Kidney glomerular epithelial cell (primary cell): ENCODE measurements at regions not wholly inside any gene's neighbourhood (a gene's known extent, or its start where the extent isn't known, plus 50 kb on each side); places are given as distances from the start of the nearest gene placed in this dataset.
"Not testable (repeated sequence)": the region's sequence is repeated elsewhere in the genome, so short reads cannot be mapped to it uniquely, and the experiment has no call there.

Source experiments
- DNase-seq: peaks from one replicate; lab custom pipeline; 2025; lab: John Stamatoyannopoulos, UW

DNA sequence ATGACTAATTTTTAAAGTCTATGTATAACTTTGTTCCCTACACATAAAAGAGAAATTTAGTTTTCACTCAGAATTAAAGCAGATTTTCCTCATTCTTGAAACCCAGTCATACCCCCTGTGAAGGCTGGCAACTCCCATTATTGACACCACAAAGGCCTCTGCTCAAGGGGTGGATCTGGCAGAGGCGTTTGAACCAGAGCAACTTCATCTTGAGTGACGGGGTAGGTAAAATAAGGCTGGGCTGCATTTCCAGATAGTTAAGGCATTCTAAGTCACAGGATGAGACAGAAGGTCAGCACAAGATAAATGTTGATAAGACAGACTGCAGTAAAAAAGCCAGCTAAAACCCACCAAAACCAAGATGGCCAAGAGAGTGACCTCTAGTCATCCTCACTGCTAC lies 177.2 kb upstream of the OR13F1 start:
- DNase-seq: no peak

DNA sequence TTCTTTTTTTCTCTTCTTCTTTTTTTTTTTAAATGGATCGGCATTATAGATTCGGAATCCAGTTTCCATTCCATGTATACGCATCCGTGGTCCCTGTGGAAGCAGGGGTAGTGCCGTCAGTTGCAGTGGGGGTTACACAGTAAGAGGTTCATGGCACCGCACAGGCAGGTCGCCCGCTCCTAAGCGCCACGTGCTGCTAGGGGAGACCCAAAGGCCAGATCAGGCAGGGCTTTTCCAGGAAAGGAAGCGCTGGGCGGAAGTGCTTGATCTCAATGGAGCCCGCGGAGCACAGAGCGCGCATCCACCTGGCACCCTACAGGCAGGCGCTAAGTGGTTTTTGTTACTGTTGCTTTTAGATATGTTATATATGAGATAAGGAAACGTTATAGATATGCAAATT lies 174.8 kb upstream of the OR13F1 start:
- no peak for DNase-seq

- DNase-seq: no peak
Measured at GRCh38 chr9:104330841-104331240, 173.2 kb upstream of the OR13F1 start.

DNA sequence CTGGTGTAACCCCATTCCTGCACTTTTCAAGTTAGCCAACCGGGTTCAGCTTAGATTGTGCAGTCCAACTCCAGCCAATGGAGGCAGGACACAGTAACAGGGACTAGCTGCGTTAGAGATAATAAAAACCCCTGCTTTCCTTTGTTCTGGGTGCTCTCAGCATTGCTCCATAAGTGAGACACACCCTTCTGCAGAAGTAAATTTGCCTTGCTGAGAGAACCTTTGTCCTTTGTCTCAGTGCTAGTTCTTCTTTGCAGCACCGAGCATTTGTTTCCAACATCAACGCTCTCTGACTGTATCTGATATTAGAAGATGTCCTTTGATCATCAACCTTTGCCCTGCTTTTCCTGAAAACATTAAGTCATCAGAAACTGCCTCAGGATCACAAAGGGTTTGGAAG lies 169.5 kb upstream of the OR13F1 start:
- DNase-seq: no peak

GRCh38 chr9:104339692-104340091 lies 164.4 kb upstream of the OR13F1 start:
- DNase-seq: no peak

DNA sequence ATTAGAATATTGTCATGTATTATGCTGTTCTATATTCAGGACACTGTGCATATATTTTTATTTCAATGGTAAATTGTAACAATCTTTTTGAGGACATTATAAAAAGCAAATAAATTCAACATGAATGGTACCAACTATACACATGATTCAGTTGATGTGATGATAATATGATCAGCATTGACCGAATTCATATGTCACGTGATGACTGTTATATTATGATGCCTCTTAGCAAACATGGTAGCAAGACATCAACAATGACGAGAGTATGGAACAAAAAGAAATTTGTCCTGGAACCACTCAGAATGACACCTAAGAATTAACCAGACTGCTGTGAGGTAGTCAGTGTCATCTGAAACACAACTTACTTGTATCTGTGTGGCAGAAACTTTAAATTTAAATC lies 161.5 kb upstream of the OR13F1 start:
- no peak for DNase-seq

DNA sequence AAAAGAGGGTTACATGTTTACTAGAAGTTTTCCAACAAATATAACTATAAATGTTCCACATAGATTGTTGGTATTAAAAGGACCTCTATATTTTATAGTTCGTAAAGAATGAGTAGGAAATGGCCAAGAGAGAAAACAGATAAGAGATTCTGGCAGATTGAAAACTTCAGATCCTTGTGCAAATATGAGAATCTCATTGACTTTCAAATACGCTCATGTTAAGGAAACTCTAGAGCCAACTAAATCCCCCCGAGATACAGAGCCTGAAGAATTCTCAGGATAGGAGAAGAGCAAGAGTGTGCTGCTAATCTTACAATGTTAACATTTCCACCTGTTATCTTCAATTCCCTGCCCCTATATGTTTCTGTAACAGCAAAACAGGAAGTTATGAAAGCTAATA lies 159.0 kb upstream of the OR13F1 start:
- DNase-seq: no peak

DNA sequence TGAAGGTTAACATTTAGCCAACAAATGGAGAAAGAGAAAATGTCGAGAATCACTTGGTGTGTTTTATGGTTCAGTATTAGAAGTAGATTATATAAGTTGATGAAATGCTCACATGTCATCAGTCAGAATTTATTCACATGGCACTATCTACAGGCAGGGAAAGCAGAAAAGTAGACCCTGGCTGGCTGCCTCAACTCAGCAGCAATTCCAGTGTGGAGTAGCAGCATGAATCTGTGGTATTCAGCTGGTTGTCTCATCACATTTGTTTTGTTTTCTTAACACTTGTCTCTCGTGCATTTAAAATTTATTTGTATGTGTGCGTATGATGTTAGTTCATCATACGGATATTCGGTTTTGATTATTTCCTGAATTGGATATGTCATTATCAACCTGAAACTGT lies 153.5 kb upstream of the OR13F1 start:
- DNase-seq: no peak

- no peak for DNase-seq
Measured at GRCh38 chr9:104351726-104352125, 152.3 kb upstream of the OR13F1 start.

DNA sequence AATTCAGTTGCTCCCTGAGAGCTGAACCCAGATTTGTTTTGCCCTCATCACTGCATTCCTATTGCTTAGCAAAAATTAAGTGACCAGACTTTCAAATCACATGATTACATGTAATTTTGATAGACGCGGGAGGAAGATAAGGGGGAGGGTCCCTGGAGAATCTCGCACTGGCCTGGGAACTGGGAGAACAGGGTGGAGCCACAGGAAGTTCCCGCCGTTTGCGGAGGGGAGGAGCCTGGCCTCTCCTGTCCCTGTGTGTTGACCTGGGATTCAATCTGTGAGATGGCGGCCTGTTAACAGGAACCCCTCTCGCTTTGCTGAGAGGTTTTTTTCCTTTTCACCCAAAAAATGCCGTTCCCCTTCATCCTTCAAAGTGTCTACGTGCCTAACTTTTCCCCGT lies 142.9 kb upstream of the OR13F1 start:
- DNase-seq: no peak

- DNase-seq: no peak
Measured at GRCh38 chr9:104362912-104363472, 141.1 kb upstream of the OR13F1 start.

GRCh38 chr9:104367507-104367906 lies 136.6 kb upstream of the OR13F1 start:
- DNase-seq: no peak

DNA sequence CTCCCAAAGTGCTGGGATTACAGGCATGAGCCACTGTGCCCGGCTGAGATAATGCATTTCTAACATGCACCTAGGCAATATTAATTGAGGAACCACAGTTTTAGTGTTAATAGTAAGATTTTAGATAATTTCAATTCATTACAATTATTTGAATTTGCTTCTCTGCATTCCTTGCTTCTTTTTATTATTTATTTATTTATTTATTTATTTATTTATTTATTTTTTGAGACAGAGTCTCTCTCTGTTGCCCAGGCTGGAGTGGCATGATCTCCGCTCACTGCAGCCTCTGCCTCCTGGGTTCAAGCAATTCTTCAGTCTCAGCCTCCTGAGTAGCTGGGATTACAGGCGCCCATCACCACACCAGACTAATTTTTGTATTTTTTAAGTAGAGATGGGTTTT lies 135.7 kb upstream of the OR13F1 start:
- DNase-seq: not testable (repeated sequence)

- no peak for DNase-seq
Measured at GRCh38 chr9:104374711-104375110, 129.4 kb upstream of the OR13F1 start.

- no peak for DNase-seq
Measured at GRCh38 chr9:104386013-104386412, 118.0 kb upstream of the OR13F1 start.

GRCh38 chr9:104386425-104387069 lies 117.5 kb upstream of the OR13F1 start:
- DNase-seq: peak; percentile 54

DNA sequence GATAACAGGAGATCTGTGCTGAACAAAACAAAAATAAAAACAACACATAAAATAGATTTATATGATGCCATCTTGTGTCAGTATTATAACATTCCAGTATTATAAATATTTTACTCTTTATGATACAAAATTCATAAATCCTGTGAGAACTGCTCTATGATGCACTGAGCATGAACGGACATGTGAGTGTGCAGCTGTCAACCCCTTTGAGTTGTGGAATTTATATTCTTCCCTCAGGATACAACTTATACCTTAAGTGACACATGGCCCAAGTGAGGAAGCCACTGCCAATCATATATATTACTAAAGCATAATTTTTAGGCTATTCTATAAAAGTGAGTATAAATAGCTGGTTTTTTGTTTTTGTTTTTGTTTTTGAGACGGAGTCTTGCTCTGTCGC lies 116.0 kb upstream of the OR13F1 start:
- no peak for DNase-seq

DNA sequence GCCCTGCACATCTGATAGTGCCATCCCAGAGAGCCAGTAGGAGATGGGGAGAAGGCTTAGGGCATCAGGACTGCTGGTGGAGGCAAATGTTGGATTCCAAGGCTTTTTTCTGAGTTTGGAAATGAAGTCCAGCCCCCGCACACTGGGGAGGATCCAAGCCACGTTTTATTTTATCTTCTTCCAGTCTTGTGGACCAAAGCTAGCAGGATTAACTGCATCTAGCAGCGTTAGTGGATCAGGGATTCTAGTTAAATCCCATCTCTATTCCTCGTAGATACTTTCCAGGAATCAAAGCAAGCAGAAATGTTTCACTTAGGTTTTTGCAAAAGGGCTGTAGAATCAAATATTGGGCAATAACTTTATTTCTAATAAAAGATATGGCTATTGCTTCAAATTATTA lies 114.7 kb upstream of the OR13F1 start:
- DNase-seq: no peak

- not testable (repeated sequence) for DNase-seq
Measured at GRCh38 chr9:104394901-104395300, 109.2 kb upstream of the OR13F1 start.

GRCh38 chr9:104412238-104412637 lies 91.8 kb upstream of the OR13F1 start:
- DNase-seq: no peak

GRCh38 chr9:104416470-104416869 lies 87.6 kb upstream of the OR13F1 start:
- DNase-seq: no peak

DNA sequence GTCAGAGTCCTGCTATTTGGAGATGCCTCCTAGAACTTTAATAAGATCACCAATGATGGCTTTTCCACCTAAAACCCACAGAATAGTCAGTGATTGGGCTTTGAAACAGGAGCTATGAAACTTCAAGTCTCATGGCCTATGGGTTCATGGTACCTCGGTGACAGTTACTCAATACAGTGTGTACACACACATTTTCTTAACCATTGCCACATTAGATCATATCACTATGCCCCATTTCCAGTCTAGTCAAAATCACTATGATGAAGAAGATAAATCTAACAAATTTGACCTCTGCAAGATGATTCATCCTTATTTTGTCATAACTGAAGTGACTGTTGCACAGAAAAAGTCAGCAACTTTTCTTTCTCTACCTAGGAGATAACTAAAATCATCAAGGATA lies 86.8 kb upstream of the OR13F1 start:
- no peak for DNase-seq

GRCh38 chr9:104429031-104429546 lies 75.0 kb upstream of the OR13F1 start:
- no peak for DNase-seq

DNA sequence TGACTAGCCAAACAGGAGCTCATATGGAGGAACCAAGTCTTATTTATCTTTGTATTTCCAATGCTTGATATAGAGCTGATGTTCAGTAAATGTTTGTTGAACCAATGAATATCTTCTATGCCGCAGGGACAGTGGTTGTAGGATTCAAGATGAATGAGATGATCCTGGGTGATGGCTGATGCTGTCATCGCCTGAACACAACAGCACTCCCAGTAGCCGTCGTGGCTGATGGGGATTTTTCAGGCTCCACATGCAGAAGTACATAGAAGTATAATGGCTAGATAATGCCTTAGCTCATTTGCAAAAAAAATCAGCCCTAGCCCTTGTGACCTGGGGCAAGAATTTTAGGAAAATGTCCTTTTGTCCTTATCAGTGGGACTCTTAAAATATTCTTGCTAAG lies 69.0 kb upstream of the OR13F1 start:
- no peak for DNase-seq
